Stimulated activated CD4-positive, alpha-beta T cell treated with anti-CD3 and anti-CD28 coated beads, Interleukin-2, amount 100 ng/mL, for 4 hours (primary cell): ENCODE measurements at regions not wholly inside any gene's neighbourhood (a gene's known extent, or its start where the extent isn't known, plus 50 kb on each side); places are given as distances from the start of the nearest gene placed in this dataset.
"Not testable (repeated sequence)": the region's sequence is repeated elsewhere in the genome, so short reads cannot be mapped to it uniquely, and the experiment has no call there.

Experiments
- DNase-seq: peaks from one replicate; pipeline ENCODE4 v3.0.0-alpha.2; 2020; ENCODE audit warnings: low read depth

DNA sequence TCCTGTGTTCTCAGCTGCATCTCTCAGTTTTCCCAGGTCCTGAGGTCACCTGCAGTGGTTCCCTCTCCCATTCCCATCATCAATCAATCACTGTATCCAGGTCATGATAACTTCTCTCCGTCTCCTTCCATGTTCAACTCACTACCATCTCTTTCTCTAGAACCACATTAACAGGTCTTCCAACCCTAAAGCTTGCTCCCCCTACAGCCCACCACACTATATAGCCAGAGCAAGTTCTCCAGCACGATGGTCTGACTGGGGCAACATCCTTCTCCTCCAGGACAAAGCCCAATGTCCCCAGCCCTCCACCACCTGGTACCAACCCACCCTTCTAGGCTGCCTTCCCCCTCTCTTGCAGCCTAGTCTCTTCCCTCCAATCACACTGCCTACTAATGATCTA lies 241.6 kb downstream of the CDK5RAP2 start:
- no peak for DNase-seq

DNA sequence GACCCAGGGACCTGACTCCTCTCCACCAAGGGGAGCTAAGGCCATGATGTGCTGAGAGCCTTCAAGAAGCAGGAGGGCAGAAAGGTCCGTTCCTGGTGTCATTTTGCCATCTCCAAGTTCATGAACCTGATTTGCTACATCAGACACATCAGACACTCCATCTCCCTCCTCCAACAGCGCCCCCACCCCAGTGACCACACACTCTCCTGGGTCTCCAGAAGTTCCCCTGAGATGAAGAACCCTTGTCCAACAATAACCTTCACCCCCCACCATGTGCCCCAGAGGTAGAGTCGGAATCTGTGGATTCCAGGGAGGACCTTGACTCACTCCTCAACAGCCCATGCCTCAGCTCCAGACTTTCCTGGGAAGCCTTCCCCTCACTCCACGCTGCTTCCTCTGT lies 242.8 kb downstream of the CDK5RAP2 start:
- no peak for DNase-seq

DNA sequence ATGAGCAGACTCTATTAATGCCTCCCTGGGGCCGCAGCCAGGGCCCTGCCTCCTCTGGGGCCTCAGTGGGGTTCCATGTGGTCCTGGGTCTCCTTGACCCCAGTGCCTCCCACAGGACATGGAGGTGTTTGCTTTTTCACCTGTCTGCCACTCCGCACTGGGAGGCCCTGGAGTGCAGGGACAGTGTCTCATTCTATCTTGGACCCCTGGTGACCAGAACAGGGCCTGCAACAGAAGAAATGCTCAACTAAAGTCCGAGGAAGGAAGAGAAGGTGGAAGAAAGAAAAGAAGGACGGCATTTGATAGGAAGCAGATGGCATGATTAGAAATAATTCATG lies 243.2 kb downstream of the CDK5RAP2 start:
- DNase-seq, result no peak

DNA sequence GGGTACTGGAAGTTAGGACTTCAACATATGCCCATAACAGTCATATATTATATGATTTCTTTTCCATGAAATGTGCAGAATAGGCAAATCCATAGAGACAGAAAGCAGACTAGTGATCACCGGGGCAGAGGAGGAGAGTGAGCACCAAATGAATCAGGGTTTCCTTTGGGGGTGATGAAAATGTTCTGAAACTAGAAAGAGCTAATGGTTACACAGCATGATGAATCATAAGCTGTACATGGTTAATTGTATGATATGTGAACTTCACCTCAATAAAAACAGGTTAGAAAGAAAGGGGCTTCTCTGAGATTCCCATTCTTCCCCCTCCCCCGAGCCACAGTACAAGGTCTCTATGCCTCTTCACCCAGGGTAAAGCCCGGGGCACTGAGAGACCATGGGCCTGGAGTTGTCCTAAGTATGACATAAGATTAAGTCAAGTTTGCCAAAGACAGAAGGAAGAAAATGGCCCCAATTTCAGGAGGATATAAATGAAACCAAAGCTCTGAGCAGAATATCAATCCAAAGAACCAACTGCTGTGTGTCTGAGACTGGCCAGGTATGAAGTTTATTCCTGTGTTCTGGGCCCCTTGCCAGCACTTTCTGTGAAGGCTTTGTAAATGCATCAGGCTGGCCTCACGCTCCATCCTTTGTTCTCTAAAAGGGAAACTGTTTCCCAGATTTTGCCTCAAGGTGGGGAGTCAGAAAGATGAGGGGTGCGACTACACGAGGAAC lies 243.8 kb downstream of the CDK5RAP2 start:
- no peak for DNase-seq

DNA sequence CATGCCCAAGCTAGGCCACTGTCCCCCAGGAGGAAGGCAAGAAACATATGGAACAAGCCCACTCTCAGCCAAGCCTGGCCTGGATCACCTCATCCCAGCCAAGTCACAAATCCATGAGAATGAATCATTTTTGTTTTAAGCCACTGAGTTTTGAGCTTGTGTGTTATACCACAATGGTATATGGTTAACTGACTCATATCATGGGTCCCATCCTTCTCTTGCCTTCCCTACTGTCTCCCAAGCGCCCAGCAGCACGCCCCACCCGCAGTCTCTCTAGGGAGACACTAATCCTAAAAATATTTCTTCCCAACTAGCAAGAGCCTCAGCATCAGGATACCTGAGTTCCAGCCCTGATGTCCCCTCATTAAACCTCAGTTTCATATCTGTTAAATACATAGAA lies 248.1 kb downstream of the CDK5RAP2 start:
- DNase-seq, result no peak

DNA sequence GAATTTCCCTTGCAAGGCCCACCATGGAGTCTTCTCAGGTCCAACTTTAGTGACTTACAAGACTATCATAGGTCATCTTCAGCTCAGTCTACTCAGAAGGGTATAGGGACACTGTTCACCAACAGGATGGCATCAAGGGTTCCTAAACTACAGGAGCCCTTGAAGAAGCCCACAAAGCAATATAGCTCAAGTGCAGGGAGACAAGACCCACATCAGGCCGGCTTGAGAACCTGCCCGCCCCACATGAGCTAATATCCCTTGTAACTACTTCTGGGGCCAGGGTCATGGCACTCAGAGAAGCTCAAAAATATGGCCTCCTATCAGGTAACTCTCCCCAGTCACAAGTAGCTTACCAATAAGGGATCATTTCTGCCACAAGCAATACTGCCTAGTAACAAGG lies 249.9 kb downstream of the CDK5RAP2 start:
- no peak for DNase-seq

DNA sequence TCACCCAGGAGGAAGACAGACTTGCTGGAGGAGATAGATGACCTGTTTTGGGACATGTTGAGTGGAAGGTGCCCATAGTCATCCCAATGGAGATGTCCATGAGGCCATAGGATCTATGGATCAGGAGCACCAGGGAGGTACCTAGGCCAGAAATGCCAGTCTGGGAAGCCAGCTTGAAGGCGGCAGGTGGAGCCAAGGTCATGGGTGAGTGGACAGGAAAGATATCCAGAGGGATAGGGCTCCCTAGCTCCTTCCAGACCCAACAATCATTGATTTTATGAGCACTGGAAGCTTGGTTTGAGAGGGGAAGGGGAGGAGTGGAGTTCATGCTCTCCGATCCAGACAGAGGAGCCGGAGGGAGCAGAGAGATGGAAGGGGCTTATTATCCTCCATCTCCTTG lies 252.6 kb downstream of the CDK5RAP2 start:
- no peak for DNase-seq

DNA sequence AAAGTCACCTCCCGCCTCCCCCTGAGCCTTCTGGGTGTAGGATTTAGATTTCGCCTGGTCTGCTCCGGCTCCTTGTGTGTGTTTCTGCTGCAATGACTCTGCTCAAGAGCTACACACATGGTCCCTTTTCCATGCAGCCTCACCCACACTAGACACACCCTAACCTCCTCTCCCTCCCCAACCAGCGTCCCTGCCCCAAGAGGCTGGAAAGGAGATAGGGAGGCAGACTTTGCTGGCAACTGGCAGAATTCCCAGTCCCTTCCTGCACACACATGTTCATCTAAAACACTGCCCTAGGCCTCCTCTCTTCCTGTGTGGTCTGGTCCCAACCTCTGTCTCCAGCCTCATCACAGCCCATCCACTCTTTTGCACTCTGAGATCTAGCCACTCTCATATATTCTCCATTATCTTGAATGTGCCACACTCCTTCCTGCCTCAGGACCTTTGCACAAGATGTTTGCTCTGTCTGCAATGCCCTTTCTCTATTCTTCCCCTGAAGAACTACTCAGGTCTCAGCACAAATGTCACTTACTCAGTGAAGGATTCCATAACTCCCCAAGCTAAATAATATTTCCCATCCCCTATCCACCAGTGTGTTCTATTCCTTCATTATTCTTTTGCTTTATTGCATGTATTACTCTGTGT lies 253.8 kb downstream of the CDK5RAP2 start:
- DNase-seq, result no peak

DNA sequence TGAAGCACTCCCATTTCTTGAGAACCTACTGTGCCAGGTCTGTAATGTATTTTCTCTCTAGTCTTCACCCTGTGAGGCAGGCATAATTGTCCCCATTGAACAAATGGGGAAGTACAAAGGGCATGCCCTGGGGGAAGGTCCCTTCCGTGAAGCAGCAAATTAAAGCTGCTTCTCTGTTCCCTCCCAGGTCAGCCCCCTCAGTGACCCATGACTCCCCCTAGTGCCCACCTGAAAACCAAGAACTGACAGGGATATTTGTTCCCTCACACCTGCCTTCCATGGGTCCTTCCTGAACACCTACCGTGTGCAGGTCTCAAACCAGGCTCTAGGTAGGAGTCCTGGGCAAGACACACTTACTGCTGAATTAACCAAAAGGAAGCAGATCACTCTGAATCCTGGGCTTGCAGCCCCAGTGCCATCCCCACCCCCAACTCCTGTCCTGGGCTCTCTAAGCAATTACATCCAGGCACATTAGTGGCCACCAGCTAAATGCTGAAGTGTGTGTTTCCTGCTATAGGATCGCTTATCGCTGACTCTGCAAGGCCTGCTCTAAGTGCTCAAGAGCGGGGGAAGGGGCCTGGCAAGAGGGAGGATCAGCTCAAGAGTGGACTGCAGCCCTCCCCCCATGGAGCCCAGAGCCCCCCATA lies 254.8 kb downstream of the CDK5RAP2 start:
- DNase-seq, result no peak

DNA sequence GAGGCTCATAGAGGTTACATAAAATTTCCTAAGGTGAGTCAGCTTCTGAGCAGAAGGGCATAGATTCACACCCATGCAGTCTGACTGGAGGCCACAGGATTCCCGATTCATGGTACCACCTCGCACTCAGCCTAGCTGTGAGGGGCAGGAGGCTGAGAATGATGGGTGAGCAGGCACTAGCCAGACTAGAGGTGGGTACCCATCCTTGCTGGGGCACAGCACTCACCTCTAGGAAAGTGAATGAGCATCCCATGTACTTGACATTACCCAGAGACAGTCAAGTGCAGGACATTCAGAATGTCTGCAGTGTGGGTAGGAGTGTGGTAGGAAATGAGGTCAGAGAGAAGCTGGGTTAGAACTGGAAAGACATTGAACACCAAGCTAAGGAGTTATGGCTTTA lies 255.5 kb downstream of the CDK5RAP2 start:
- DNase-seq, result no peak

DNA sequence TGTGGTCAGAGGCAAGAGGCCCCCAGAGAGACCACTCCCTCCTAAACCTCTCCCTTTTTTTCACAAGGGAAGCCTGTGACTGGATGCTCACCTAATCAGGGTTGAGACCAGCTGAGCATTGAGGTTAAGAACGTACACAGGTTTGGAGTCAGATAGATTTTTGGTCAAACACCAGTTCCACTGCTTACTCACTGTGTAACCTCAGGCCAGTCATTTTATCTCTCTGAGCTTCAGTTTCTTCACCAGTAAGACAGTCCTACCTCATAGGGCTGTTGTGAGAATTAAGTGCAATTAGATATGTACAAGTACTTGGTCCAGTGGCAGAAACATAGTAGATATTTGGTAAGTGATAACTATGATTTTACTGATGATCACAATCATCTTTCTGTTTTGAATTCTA lies 256.8 kb downstream of the CDK5RAP2 start:
- DNase-seq, result no peak

DNA sequence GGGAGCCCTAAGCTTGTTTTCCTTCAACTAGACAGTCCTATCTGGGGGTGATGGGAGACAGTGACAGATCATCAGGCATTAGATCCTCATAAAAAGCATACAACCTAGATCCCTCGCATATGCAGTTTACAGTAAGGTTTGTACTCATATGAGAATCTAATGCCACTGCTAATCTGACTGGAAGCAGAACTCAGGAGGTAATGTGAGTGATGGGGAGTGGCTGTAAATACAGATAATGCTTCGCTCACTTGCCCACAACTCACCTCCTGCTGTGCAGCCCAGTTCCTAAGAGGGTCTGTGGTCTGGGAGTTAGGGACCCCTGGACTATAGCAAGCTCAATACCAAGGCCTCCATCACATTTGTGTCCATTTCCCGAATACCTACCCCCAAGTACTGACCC lies 260.5 kb downstream of the CDK5RAP2 start:
- DNase-seq, result no peak

DNA sequence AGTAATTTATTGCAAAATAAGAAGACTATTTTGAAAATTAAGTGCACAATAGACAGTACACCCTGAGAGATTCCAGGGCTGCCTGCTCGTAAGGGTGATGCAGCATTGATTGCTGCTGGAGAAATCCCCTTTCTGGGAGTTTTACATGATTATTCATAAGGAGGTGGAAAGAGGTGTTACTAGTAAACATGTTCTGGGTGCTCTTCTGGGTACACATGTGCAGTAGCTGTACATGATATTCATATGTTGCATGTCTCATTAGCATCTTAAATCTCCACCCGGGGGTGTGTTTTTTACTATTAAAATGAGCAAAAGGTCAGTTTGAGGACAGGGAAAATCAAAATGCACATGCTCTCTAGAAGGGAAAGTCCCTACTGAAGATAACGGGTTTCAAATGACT lies 264.8 kb downstream of the CDK5RAP2 start:
- DNase-seq, result no peak

DNA sequence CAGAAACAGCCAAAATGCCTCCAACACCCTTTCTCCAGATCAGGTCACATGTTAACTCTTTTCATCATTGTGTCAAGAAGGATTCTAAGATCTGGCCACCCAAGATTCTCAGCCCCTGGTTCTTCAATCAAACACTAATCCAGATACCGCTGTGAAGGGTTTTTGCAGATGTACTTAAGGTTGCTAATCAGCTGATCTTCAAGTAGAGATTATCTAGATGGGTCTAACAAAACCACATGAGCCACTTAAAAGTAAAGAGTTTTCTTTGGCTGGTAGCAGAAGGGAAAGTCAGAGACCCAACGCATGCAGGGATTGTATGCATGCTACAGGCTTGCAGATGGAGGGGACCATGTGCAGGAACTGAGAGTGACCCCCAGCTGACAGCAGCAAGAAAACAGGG lies 267.9 kb downstream of the CDK5RAP2 start:
- no peak for DNase-seq

DNA sequence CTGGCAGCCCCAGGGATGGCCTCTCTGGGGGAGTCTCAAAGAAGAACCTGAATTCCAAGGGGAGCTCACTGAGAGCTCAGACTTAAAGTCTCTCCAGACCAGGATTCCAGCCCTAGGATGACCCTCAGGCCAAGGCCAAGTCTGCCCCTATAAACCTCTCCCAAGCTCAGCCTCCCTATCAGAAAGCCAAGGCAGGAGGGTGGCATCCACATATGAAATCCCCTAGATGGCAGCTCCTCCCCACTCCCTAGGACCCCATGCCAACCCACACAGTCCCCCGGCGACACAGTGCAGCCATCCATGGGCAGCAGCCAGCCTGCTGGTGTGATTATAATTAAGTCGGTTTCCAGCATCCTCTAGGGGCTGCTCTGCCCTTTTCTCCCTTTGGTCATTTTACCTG lies 269.9 kb downstream of the CDK5RAP2 start:
- DNase-seq, result no peak

DNA sequence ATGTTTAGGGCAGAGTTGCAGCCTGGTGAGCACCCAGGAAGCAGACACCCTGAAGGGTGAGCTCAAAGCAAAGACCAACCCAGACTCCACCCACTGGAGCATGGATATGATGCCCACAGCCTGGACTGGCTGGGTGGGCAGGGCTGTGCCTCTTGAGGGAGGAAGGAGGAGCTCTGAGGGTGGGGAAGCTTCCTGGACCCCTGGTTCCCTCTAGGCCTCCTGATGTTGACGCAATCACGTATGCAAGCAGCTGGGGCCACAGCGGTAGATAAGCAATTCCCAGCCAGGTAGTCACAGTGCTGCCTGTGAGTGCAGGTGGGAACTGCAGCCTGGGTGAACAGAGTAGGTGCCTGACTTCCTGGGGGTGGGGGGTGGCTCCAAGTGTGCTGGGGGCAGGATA lies 271.5 kb downstream of the CDK5RAP2 start:
- DNase-seq, result no peak

DNA sequence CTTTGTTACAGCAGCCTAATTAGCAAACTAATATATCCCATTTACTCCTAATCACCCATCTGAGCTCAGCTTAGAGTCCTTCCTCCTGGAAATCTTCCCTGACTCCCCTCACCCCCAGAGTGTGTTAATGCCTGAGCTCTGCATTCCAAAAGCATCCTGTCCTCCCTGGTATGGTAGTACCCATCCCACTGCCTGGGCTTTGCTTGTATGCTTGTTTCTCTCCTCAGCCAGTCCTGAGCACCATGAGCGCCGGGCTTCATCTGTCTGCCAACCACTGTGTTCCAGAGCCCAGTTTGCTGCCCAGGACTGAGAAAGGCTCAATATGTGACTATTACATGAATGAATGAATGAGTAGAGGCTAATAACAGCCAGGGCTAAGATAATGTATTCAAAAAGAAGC lies 272.4 kb downstream of the CDK5RAP2 start:
- DNase-seq, result no peak

DNA sequence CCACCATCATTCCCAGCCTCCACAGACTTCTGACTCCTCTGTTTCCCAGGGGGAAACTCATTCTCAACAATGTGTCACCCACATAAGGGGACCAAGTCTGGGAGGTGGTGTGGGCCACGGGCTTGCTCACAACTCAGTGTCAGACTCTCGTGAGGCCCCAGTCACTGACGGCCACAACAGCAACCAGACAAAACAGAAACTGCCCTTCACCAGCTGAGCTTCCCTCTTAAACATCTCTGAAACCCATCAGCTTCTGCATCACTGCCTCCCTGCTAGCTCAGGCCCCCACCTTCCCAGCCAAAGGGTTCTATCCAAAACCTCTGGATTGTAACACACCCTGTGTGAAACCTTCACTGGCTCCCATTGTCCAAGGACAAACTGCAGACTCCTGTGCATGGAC lies 273.4 kb downstream of the CDK5RAP2 start:
- DNase-seq, result no peak

DNA sequence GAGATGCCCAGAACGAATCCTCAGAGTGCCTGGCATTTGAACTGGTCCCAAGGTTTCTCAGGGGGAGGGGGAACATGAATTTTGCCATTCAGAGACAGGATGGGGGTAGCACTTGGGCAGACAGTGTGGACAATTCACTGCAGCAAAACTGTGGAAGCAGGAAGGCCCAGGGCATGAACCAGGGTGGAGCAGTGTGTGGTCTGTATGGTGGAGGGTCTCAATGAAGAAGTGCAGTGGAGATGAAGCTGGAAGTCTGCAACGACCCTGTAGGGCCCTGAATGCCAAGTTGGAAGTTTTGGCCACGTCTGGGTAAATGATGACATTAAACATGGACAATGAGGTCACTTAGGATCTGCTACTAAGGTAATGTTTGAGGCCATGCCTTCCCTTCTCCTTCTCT lies 273.9 kb downstream of the CDK5RAP2 start:
- no peak for DNase-seq

DNA sequence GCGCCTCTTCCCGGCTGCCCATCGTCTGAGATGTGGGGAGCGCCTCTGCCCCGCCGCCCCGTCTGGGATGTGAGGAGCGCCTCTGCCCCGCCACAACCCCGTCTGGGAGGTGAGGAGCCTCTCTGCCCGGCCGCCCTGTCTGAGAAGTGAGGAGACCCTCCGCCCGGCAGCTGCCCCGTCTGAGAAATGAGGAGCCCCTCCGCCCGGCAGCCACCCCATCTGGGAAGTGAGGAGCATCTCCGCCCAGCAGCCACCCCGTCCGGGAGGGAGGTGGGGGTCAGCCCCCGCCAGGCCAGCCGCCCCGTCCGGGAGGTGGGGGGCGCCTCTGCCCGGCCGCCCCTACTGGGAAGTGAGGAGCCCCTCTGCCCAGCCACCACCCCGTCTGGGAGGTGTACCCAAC lies 275.1 kb downstream of the CDK5RAP2 start:
- not testable (repeated sequence) for DNase-seq

DNA sequence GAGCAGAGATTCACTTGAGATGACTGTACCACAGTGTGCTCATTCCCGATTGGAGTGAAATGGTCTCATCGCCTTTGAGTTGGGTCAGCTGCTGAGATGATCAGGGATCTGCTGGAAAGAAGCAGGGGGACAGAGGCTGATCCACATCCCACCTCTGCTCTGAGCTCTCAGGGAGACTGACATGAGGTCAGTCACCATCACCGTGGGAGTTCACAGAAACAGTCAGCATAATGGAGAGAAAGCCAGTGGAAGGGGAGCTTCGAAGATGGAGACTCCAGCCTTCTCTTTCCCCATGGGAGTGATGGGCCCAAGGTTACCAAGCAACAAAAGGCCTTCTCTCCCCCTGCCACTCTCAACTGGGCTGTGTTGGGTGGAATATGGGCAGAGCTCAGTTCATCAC lies 276.4 kb downstream of the CDK5RAP2 start:
- DNase-seq, result no peak

DNA sequence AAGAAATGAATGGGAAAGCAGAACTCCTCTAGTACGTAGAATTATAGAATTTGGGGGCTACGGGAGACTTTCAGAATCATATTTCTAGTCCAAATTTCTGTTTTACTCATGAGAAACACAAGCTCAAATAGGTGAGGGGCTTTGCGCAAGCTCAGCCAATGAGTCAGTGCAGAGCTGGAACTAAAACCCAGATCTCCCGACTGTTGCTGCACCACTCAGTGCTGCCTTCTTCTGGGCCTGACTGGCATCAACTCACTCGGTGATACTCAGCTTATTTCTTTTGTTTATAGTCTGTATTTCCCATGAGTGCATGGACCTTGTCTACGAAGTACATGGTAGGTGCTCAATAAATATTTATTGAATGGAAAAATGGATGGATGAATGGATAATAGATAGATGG lies 280.2 kb downstream of the CDK5RAP2 start:
- DNase-seq, result no peak

DNA sequence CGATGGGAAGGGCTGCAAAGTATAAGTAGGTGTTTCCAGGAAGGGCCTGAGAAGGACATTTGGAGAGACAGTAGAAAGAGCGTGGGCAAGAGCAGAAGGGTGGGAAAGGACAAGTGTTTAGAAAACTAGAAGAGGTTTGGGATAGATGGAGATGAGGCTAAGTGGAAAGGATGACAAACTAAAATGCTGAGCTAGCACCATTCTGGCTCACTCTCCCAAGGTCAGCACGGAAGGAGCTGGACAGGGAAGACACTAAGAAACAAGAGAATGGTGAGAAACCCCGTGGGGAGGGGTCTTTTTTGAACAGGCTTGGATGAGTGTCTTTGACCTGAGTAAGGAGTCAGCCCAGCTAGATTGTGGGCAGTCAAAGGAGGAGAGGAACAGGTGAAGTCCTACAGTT lies 286.0 kb downstream of the CDK5RAP2 start:
- no peak for DNase-seq

DNA sequence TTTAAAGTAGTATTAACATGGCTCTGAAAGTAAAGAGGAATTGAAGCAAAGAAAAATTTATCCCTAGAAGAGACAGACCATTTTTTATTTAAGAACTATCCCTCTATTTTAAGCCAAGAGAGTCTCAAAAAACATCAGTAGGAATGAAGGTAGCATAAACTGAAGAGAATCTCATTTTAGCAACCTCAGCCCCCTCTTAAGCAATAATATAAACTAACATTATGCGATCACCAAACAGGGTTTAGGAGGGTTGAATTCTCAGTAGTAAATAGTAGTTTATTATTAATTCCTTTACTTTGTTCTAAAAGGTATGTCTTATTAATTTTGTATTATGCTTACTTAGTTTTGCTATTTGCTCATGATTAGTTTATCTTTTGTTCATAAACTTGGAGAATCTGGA lies 287.4 kb downstream of the CDK5RAP2 start:
- no peak for DNase-seq
